Activated CD8-positive, alpha-beta memory T cell treated with anti-CD3 and anti-CD28 coated beads for 36 hours (primary cell): ENCODE measurements at regions not wholly inside any gene's neighbourhood (a gene's known extent, or its start where the extent isn't known, plus 50 kb on each side); places are given as distances from the start of the nearest gene placed in this dataset.
"Not testable (repeated sequence)": the region's sequence is repeated elsewhere in the genome, so short reads cannot be mapped to it uniquely, and the experiment has no call there.

Experiments used
- CTCF ChIA-PET: fragments of 350-600 bp; sonication (Branson Sonifier 250); formaldehyde crosslinking; loops from one replicate; lab custom pipeline; 2021; ENCODE audit warnings: antibody characterized with exemption; lab: Charles Lee
- POLR2A ChIA-PET: fragments of 350-600 bp; sonication (Branson Sonifier 250); formaldehyde crosslinking; loops from one replicate; lab custom pipeline; 2021; ENCODE audit warnings: antibody characterized with exemption; lab: Charles Lee

DNA sequence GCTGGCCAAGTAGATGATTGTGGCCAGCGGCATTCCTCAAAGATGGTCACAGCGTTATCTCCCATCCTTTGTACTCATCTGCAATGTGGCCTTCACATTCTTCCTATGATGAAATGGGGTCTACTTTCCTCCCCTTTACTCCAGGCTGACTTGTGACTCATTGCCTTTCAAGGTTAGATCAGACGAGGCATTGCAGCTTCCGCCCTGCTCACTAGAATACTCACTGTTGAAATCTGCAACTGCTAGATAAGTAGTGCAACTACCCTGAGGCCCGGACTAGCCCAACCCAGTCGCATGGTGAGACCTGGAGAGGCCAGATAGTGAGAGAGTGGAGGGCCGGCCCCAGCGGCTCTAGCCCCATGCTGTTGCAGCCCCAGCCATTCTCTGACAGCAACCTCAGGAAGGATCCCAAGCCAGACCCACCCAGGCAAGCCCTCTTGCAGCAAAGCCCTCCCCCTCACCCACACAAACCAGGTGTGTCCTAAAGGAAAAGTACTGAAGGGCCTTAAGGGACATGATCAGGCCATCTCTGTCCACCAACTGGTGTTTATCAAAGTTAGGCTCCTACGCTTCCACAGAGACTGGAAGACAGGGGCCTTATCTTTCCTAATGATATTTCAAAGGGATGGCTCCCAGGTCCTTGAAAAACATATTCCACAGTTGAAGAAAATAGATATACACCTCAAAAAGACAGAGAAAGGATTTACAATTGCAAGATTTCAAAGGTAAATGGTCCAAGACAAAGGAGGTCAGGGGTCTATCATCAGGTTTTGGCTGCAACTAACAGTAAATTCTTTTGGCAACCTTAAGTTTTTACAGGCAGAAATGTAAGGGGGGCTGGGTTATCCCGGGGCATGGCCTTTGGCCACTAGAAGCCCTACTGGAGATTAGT, 107.2 kb upstream of the TRIM24 start:
- ChIA-PET POLR2A (no interaction called here), CTCF (no interaction called here)

DNA sequence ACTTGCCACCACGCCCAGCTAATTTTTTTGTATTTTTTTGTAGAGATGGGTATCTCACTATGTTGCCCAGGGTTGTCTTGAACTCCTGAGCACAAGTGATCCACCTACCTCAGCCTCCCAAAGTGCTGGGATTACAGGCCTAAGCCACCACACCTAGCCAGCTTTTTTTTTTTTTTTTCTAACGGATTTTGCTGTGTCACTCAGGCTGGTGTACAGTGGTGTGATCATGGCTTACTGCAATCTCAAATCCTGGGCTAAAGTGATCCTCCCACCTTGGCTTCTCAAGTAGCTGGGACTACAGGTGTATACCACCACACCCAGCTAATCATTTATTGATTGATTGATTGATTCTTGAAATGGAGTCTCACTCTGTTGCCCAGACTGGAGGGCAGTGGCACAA, 106.0 kb upstream of the TRIM24 start:
- ChIA-PET POLR2A (no interaction called here), CTCF (no interaction called here)

DNA sequence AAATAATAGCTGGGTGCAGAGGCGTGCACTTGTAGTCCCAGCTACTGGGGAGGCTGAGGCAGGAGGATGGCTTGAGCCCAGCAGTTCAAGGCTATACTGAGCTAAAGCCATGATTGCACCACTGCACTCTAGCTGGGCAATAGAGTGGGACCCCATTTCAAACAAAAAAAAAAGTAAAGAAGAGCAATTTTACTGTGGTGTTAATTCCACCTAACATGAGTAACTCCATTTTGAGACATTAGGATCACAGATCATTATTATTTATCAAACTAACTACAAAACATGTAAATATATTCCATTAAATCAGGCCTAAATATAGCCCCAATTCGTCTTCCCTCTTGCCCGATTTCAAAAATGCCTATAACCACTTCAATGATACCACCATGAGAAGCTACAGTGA, 104.8 kb upstream of the TRIM24 start:
- POLR2A ChIA-PET, result no interaction called here

DNA sequence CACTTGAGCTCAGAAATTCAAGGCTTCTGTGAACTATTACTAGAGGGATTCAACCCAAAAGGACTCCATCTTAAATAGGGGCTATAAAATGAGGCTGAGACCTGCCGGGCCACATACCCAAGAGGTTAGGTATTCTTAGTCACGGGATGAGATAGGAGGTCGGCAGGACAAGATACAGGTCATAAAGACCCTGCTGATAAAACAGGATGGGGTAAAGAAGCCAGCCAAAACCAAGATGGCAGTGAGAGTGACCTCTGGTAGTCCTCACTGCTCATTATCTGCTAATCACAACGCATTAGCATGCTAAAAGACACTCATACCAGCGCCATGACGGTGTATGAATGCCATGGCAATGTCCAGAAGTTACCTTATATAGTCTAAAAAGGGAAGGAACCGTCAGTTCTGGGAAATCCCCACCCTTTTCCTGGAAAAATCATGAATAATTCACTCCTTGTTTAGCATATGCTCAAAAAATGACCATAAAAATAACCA, 101.2 kb upstream of the TRIM24 start:
- ChIA-PET CTCF (no interaction called here), POLR2A (no interaction called here)

More for the DNA sequence above, 104.8 kb upstream of the TRIM24 start:
- CTCF ChIA-PET, result no interaction called here

DNA sequence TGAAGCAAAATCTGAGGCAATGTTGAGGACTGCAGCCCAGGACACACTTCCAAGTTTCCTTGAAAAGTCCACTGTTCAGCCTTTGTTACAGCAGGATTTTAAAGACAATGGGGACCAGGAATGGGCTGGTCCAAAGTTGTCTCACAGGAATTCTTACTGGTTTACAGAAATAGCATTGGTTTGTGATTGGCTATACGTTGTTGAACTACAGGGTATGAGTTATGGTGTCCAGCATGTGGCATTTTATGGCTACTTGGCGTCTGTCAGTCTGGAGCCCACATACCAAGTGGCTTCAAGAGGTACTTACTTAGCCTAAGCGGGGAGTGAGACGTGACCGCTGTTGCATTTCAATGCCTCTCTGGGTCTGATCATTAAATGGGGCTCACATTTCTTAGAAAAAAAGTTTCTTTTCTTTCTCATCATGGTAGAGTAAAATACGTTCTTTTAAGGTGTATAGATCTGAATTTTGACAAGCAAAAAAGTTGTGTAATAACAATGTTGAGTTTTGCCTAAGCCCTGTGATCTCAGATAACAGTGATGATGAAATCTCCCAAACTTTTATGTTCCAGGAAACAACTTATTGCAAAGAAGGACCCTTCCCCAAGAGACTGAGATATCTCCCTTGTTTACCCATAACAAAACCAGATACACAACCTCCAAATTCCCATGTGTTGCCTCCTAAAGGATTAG, 100.0 kb upstream of the TRIM24 start:
- POLR2A ChIA-PET, result no interaction called here
- CTCF ChIA-PET, result no interaction called here

DNA sequence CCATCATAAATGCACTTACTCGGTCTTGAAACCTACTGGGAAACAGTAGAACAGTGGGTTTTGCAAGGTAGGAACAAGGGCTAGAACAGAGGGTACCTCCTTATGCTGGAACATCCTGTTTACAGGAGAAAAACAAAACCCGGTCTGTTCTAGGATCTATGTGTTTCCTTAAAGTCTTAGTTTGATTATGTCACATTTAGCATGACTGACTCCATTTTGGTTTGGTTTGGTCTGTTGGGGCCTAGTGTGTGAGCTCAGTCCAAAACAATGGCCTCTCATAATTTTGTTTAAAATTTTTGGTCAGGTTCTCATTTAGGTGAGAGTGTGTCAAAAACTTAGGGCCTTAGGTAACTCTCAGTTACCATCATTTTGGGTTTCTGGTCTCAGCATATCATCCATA, 96.3 kb upstream of the TRIM24 start:
- ChIA-PET POLR2A (no interaction called here), CTCF (no interaction called here)

DNA sequence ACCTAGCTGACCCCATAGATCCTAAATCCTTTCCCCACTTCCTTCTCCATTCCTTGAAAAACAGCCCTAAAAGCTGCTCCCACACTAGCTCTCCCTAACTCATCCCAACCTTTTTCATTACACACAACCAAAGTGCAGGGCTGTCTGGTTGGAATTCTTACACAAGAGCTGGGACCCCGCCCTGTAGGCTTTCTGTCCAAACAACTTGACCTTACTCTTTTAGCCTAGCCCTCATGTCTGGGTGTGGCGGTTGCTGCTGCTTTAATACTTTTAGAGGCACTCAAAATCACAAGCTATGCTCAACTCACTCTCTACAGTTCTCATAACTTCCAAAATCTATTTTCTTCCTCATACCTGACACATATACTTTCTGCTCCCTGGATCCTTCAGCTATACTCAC, 93.9 kb upstream of the TRIM24 start:
- CTCF ChIA-PET, POLR2A ChIA-PET: not testable (repeated sequence)

DNA sequence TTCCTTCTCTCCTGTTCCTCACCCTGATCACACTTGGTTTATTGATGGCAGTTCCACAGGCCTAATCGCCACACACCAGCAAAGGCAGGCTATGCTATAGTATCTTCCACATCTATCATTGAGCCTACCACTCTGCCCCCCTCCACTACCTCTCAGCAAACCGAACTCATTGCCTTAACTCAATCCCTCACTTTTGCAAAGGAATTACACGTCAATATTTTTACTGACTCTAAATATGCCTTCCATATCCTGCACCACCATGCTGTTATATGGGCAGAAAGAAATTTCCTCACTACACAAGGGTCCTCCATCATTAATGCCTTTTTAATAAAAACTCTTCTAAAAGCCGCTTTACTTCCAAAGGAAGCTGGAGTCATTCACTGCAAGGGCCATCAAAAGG, 93.4 kb upstream of the TRIM24 start:
- CTCF ChIA-PET, POLR2A ChIA-PET: not testable (repeated sequence)

DNA sequence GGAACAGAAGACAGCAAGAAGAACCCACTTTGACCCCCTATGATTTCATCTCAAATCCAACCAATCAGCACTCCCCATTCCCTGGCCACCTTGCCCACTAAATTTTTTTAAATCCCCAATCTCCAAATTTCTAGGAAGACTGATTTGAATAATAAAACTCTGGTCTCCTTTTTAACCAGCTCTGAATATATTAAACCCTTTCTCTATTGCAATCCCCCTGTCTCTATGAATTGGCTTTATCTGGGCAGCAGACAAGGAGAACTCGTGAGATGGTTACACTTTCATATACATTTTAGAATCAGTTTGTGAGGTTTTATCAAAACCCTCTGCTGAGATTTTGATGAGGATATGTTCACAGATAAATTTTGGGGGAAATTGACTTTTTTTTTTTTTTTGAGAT, 90.3 kb upstream of the TRIM24 start:
- ChIA-PET CTCF (no interaction called here), POLR2A (no interaction called here)

DNA sequence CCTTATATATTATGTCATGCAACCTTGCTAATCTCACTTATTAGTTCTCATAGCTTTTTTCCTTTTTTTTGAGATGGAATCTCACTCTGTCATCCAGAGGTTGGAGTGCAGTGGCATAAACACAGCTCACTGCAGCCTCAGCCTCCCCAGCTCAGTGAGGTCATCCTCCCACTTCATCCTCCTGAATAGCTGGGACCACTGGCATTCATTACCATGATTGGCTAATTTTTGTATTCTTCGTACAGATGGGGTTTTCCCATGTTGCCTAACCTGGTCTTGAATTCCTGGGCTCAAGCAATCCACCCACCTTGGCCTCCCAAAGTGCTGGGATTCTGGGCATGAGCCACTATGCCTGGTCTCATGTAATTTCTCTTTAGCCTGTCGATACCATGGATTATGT, 89.1 kb upstream of the TRIM24 start:
- POLR2A ChIA-PET, result no interaction called here
- CTCF ChIA-PET, result no interaction called here

DNA sequence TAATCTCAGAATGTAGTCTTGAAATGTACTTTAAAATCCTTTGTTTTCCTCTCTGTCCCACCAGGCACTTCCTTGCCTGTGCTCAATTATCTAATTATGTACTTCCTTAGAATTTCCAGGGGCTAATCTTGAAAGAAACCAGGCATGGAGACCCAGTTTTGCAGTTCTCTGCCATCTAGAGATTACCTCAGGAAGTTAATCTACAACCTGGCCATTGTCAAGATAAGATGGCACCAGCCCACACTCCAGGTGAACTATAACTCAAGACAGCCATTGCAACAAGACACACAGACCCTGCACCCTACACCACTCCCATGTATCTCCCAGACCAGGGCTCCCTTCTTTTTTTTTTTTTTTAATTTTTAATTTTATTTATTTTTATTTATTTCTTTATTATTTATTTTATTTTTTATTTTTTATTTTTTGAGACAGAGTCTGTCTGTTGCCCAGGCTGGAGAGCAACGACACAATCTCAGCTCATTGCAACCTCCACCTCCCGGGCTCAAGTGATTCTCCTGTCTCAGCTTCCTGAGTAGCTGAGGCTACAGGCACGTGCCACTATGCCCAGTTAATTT, 85.9 kb upstream of the TRIM24 start:
- CTCF ChIA-PET, result interaction anchor here (0.6 to 0.7 kb wide), 2 partner anchors 18 to 229 kb away, joined by 3 read pairs; no protein-coding TSS in a partner anchor

DNA sequence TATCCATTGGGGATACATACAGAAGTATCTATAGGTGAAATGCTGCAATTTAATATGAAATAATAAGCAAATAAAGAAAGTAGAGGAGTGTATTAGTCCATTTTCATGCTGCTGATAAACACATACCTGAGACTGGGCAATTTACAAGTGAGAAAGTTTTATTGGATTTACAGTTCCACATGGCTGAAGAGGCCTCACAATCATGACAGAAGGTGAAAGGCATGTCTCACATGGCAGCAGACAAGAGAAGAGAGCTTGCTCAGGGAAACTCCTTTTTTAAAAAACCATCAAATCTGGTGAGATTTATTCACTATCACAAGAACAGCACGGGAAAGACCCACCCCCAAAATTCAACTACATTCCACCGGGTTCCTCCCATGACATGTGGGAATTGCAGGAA, 82.8 kb upstream of the TRIM24 start:
- CTCF ChIA-PET, result no interaction called here
- POLR2A ChIA-PET, result no interaction called here

More for the DNA sequence above, 85.9 kb upstream of the TRIM24 start:
- POLR2A ChIA-PET, result no interaction called here

DNA sequence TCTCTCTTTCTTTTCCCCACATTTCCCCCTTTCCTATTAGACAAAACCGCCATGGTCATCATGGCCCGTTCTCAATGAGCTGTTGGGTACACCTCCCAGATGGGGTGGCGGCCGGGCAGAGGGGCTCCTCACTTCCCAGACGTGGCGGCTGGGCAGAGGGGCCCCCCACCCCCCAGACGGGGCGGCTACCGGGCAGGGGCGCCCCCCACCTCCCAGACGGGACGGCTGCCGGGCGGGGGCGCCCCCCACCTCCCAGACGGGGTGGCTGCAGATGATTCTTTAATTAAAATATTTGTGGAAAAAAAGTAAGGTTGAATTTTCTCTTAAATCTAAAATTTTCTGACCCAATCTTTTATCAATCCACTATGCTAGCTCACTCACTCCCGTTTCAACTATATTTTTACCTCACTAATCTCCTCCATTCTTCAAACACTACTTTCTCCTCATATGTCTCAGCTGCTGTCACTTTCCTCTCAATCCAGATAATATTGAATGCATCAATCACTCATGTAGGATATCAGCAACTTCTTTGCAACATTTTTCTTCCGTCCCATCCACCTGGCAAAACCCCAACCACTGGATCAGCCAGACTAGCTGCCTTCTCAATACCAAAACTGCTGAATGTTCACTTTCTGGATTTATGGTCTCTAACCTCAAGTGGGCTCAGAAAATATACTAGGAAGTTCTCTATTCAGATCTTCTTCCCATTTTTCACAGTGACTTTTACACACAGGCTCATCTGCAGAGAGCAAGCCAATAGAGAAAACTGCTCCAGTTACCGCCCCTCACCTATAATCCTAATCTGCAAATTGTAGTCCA, 81.1 kb upstream of the TRIM24 start:
- ChIA-PET CTCF (no interaction called here), POLR2A (no interaction called here)

DNA sequence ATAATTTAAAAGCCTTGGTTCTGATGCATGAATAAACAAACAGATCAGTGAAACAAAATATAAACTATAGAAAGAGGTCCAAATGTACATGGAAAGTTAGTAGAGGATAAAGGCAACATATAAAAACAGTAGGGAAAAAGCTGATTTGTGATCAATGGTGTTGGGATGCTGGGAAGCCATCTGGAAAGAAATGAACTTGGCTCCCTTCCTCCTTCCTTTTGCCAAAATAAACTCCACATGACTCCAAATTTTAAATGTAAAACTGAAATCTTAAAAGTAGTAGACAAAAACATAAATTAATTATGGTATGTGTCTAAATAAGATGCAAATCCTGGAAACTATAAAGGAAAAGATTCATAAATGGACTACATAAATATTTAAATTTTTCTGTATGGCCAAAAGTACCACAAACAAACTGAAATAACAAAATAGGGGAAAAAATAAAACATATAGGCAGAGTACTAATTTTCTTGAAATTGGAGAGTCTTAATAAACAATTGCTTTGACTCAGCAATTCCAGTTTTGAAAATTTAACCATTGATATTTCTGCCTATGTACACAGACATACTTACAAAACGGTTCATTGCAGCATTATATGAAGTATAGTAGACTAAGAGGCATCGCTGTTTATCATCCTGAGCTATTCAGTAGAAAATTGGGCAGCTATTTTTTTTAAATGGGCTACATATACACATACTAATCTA, 77.0 kb upstream of the TRIM24 start:
- ChIA-PET POLR2A (no interaction called here), CTCF (interaction anchor here (0.7 kb wide), 1 partner anchor 356 kb away, joined by 4 read pairs; no protein-coding TSS in a partner anchor)

DNA sequence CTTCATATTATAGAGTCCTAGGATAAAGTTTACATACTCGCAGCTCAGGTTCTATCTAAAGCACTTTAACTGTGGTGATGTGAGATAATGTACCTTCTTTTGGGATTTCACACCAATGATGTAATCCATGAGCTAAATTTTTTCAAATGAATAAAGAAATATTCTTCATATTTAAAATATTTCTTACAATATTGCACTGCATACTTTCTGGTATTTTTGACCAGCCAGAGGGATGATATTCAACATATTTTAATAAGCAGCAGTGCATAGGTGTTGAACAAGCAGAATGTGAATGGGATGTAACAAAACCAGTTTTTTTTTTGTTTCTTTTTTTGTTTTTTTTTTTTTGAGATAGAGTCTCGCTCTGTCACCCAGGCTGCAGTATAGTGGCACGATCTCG, 73.2 kb upstream of the TRIM24 start:
- POLR2A ChIA-PET, result no interaction called here
- CTCF ChIA-PET, result no interaction called here

DNA sequence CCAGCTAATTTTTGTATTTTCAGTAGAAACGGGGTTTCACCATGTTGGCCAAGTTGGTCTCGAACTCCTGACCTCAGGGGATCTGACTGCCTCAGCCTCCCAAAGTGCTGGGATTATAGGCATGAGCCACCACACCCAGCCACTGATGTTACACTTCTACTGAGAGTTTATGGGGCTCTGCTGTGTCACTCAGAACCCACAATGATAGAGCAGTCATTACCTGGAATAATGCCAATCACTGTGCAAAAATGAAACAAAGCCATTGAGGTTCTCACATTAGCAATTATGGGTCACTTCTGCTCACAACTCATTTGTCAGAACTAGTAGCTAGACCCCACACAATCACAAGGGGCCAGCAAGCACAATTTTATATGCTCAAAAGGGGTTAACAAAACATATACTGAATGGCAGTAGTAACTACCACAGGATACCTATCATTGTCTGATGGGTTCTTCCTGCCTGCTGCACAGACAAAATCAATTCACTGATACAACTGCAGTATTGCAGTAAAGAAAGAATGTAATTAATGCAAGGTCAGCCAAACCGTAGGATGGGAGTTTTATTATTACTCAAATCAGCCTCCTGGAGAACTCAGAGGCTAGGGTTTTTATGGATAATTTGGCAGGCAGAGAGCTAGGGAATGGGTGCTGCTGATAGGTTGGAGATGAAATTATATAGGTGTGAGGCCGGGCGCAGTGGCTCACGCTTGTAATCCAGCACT, 72.1 kb upstream of the TRIM24 start:
- ChIA-PET CTCF (no interaction called here), POLR2A (no interaction called here)

DNA sequence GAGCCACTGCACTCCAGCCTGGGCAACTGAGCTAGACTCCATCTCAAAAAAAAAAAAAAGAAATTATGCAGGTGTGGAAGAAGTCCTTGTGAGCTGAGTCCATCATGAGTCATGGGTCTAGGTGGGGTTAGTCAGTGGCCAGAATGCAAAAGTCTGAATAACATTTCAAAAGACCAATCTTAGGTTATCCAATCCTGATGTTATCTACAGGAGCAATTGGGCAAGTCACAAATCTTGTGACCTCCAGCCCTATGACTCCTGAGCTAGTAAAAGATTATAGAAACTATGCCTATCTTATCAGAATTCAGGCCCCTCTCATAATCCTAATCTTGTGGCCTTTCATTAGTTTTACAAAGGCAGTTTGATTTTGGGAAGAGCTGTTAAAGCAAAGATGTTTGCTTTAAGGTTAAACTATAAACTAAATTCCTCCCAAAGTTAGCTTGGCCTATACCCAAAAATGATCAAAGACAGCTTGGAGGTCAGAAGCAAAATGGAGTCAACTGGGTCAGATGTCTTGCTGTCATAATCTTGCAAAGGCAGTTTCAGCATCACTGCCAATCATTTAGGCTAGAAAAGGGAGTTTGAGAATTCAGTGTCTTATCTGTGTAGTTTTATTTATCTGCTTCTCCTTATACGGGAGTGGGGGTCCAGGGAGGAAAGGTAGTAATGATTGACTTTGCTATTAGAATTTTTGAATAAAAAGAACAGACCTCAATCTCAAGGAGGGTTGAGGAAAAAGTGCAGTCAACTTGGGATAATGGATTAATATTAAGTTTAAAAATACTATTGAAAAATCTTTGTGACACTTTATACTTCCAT, 71.2 kb upstream of the TRIM24 start:
- ChIA-PET POLR2A (no interaction called here), CTCF (no interaction called here)

DNA sequence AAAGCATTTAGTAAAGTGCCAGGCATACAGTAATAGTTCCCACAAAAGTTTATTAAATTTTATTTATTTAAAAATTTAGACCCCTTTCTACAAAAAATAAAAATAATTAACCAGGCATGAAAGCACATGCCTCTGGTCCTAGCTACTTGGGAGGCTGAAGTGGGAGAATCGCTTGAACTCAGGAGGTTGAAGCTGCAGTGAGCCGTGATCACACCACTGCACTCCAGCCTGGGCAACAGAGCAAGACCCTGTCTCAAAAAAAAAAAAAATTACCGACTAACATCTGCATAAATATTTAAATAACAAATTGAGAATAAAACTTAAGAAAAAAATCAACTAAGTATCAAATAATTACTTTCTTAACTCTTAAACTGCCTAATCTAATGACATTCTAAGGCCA, 64.3 kb upstream of the TRIM24 start:
- CTCF ChIA-PET, result no interaction called here

More for the DNA sequence above, 64.3 kb upstream of the TRIM24 start:
- POLR2A ChIA-PET, result no interaction called here
